Colonic mucosa (tissue), 4 donors: ENCODE measurements at regions not wholly inside any gene's neighbourhood (a gene's known extent, or its start where the extent isn't known, plus 50 kb on each side); places are given as distances from the start of the nearest gene placed in this dataset.

Experiments
- DNase-seq: peaks from one replicate; pipeline ENCODE4 v3.0.0-alpha.2; 2020
- H3K27ac ChIP-seq: fragments of 200-600 bp; one replicate; pipeline ENCODE4 v1.8.0; 2021
- H3K27me3 ChIP-seq: fragments of 200-600 bp; one replicate; pipeline ENCODE4 v1.8.0; 2021
- H3K36me3 ChIP-seq: fragments of 200-600 bp; one replicate; pipeline ENCODE4 v1.8.0; 2021
- H3K4me1 ChIP-seq: fragments of 200-600 bp; one replicate; pipeline ENCODE4 v1.8.0; 2021; ENCODE audit warnings: mild to moderate bottlenecking
- H3K4me3 ChIP-seq: fragments of 200-600 bp; one replicate; pipeline ENCODE4 v1.8.0; 2021
- H3K9ac ChIP-seq, 2 donors: one replicate each; pipeline ENCODE4 v1.7.0; 2013; ENCODE audit warnings: control low read depth in 2 of 2, low read depth in 2 of 2, low read length in 2 of 2
- H3K9me3 ChIP-seq: fragments of 200-600 bp; one replicate; pipeline ENCODE4 v1.8.0; 2021
- CTCF ChIP-seq: fragments of 200-600 bp; IDR thresholded peaks from one replicate; pipeline ENCODE4 v1.8.0; 2022; ENCODE audit warnings: antibody characterized with exemption, mild to moderate bottlenecking
- intact Hi-C: fragments of 100-400 bp; cut with DNase I; formaldehyde crosslinking; loops from one replicate; pipeline ENCODE4 v1.14.1; 2022
- donor health status: healthy.
- donor health status: DM: no; HTN: no; CAD: no.
- donor health status: DM: no; HTN: no; CAD: no.

GRCh38 chr6:91569071-91569470 is 982.2 kb upstream of the MAP3K7 start:
- DNase-seq: no peak
- H3K36me3 ChIP-seq: no peaks in the 10 kb centered on the region
- no peaks in the 10 kb centered on the region for H3K9me3 ChIP-seq
- no peaks in the 10 kb centered on the region for H3K4me1 ChIP-seq
- no peak for TF ChIP-seq CTCF
- intact Hi-C loops: no loop called here
- H3K9ac ChIP-seq: no peak overlapping the region
- H3K4me3 ChIP-seq: no peak overlapping the region
- no peak overlapping the region for H3K27ac ChIP-seq
- H3K27me3 ChIP-seq: no peaks in the 10 kb centered on the region

- no peak overlapping the region for H3K4me3 ChIP-seq
- intact Hi-C loops: no loop called here
- no peak overlapping the region for H3K9ac ChIP-seq
- DNase-seq: no peak
- no peak for TF ChIP-seq CTCF
- H3K9me3 ChIP-seq: no peaks in the 10 kb centered on the region
- H3K4me1 ChIP-seq: no peaks in the 10 kb centered on the region
- H3K27ac ChIP-seq: no peak overlapping the region
- H3K36me3 ChIP-seq: no peaks in the 10 kb centered on the region
- H3K27me3 ChIP-seq: no peaks in the 10 kb centered on the region
Measured at GRCh38 chr6:91566467-91566866, 979.6 kb upstream of the MAP3K7 start.

- TF ChIP-seq CTCF: no peak
- intact Hi-C loops: no loop called here
- no peak for DNase-seq
- Histone ChIP-seq H3K36me3 (no peaks in the 10 kb centered on the region), H3K4me3 (no peak overlapping the region), H3K9me3 (no peaks in the 10 kb centered on the region), H3K4me1 (no peaks in the 10 kb centered on the region), H3K27me3 (no peaks in the 10 kb centered on the region), H3K27ac (no peak overlapping the region), H3K9ac (no peak overlapping the region)
Measured at GRCh38 chr6:91565207-91565606, 978.3 kb upstream of the MAP3K7 start.

- TF ChIP-seq CTCF: no peak
- DNase-seq: no peak
Measured at GRCh38 chr6:91562955-91563354, 976.1 kb upstream of the MAP3K7 start.

GRCh38 chr6:91560409-91560808 is 973.5 kb upstream of the MAP3K7 start:
- H3K36me3 ChIP-seq: no peaks in the 10 kb centered on the region
- H3K9ac ChIP-seq: no peak overlapping the region
- no peaks in the 10 kb centered on the region for H3K9me3 ChIP-seq
- intact Hi-C loops: no loop called here
- no peaks in the 10 kb centered on the region for H3K4me1 ChIP-seq
- H3K27ac ChIP-seq: no peak overlapping the region
- DNase-seq: no peak
- TF ChIP-seq CTCF: no peak
- H3K27me3 ChIP-seq: no peaks in the 10 kb centered on the region
- H3K4me3 ChIP-seq: no peak overlapping the region

More at GRCh38 chr6:91562955-91563354, 976.1 kb upstream of the MAP3K7 start:
- no peaks in the 10 kb centered on the region for H3K4me1 ChIP-seq
- no peak overlapping the region for H3K4me3 ChIP-seq
- H3K27me3 ChIP-seq: no peaks in the 10 kb centered on the region
- intact Hi-C loops: no loop called here
- H3K9me3 ChIP-seq: no peaks in the 10 kb centered on the region
- no peak overlapping the region for H3K9ac ChIP-seq
- H3K27ac ChIP-seq: no peak overlapping the region
- no peaks in the 10 kb centered on the region for H3K36me3 ChIP-seq

- no peak overlapping the region for H3K27ac ChIP-seq
- H3K27me3 ChIP-seq: no peaks in the 10 kb centered on the region
- no peaks in the 10 kb centered on the region for H3K4me1 ChIP-seq
- no peak overlapping the region for H3K4me3 ChIP-seq
- H3K36me3 ChIP-seq: no peaks in the 10 kb centered on the region
- no peak overlapping the region for H3K9ac ChIP-seq
- TF ChIP-seq CTCF: no peak
- intact Hi-C loops: no loop called here
- DNase-seq: no peak
- no peaks in the 10 kb centered on the region for H3K9me3 ChIP-seq
Measured at GRCh38 chr6:91540902-91541301, 954.0 kb upstream of the MAP3K7 start.
